K562 (cell line): ENCODE measurements at regions not wholly inside any gene's neighbourhood (a gene's known extent, or its start where the extent isn't known, plus 50 kb on each side); places are given as distances from the start of the nearest gene placed in this dataset.

ENCODE experiments used
- ATAC-seq: fragments of 200-7000 bp; cut with Tn5 transposase; 3 replicates; pipeline ENCODE4 v1.9.1; 2020; ENCODE audit warnings: moderate library complexity
- BruUV-seq: library from RNA; stranded (reverse); fragments of 400-500 nt; replicated peaks from 2 replicates; lab custom pipeline; 2021; lab: Mats Ljungman, UMichigan
- CTCF ChIA-PET: fragments of 300-600 bp; formaldehyde crosslinking; extraction: SDS; loops from one replicate; lab custom pipeline; 2021; ENCODE audit warnings: low intra/inter-chr PET ratio; lab: Yijun Ruan, JAX
- POLR2A ChIA-PET: fragments of 300-600, 350-650 bp; sonication (Branson Sonifier 250); formaldehyde crosslinking; extraction: SDS; loops from one replicate; lab custom pipeline; 2021; ENCODE audit warnings: antibody characterized with exemption, inconsistent platforms; lab: Yijun Ruan, JAX
- DNase-seq, 4 experiments: peaks; one replicate each; pipeline versions ENCODE4 v3.0.0 to v3.0.0-alpha.2; 2011 to 2018; ENCODE audit warnings: low spot score in 3 of 4, mixed read lengths in 3 of 4; ENCODE audit errors: extremely low read depth in 1 of 4
- FAIRE-seq: peaks from 2 replicates; lab custom pipeline; 2011; peaks lifted over from hg19 to GRCh38; lab: Jason Lieb, UNC
- H2AFZ ChIP-seq: 2 replicates; pipeline ENCODE4 v1.6.0; 2011; ENCODE audit warnings: low read depth, low read length, control low read depth, inconsistent platforms
- H3K27ac ChIP-seq: fragments of 200-600 bp; 3 replicates; pipeline ENCODE4 v1.8.0; 2011; ENCODE audit warnings: low read depth, mild to moderate bottlenecking, control low read depth, inconsistent platforms, low read length, moderate library complexity, mixed read lengths; ENCODE audit errors: extremely low read depth
- H3K27me3 ChIP-seq, 2 experiments: fragments of 300-600 bp in 1 of 2; 2 replicates in 1 of 2; 3 replicates in 1 of 2; pipeline versions ENCODE4 v1.6.0 to v1.8.0; 2011; ENCODE audit warnings: inconsistent platforms in 2 of 2, low read length in 2 of 2, mild to moderate bottlenecking in 1 of 2, mixed read lengths in 1 of 2, moderate library complexity in 1 of 2; ENCODE audit not compliant: control insufficient read depth in 2 of 2, insufficient read depth in 2 of 2
- H3K36me3 ChIP-seq: fragments of 300-600 bp; 3 replicates; pipeline ENCODE4 v1.8.0; 2011; ENCODE audit warnings: mild to moderate bottlenecking, low read length, inconsistent platforms; ENCODE audit not compliant: control insufficient read depth, insufficient read depth
- H3K4me1 ChIP-seq, 2 experiments: fragments of 200-600 bp in 1 of 2; replicated peaks in 1 of 2; 2 replicates in 1 of 2; 3 replicates in 1 of 2; pipeline versions ENCODE4 v1.5.1 to v1.8.0; 2011; ENCODE audit warnings: inconsistent platforms in 2 of 2, low read length in 2 of 2, mild to moderate bottlenecking in 1 of 2, mixed read lengths in 1 of 2, moderate library complexity in 1 of 2; ENCODE audit not compliant: control insufficient read depth in 2 of 2, insufficient read depth in 2 of 2
- H3K4me2 ChIP-seq: 2 replicates; pipeline ENCODE4 v1.6.1; 2011; ENCODE audit warnings: low read length, control low read depth, inconsistent platforms, mixed read lengths; ENCODE audit not compliant: insufficient read depth
- H3K4me3 ChIP-seq: fragments of 200-600 bp; sonication (generic), shearing (Covaris generic); 2 replicates; pipeline ENCODE4 v1.5.1; 2016; ENCODE audit warnings: control low read depth, inconsistent platforms
- H3K79me2 ChIP-seq: fragments of 200-600 bp; 3 replicates; pipeline ENCODE4 v1.8.0; 2011; ENCODE audit warnings: low read length, inconsistent platforms; ENCODE audit not compliant: control insufficient read depth, insufficient read depth
- H3K9ac ChIP-seq, 2 experiments: 2 replicates each; pipeline versions ENCODE4 v1.6.0 to v1.6.1; 2011; ENCODE audit warnings: low read depth in 2 of 2, low read length in 2 of 2, control low read depth in 1 of 2, inconsistent platforms in 1 of 2, mild to moderate bottlenecking in 1 of 2, mixed read lengths in 1 of 2; ENCODE audit not compliant: insufficient read depth in 1 of 2
- H3K9me1 ChIP-seq: one replicate; pipeline ENCODE4 v1.6.0; 2011; ENCODE audit warnings: inconsistent platforms, mild to moderate bottlenecking, low read length, moderate library complexity; ENCODE audit not compliant: control insufficient read depth, insufficient read depth
- H3K9me3 ChIP-seq: replicated peaks from 2 replicates; pipeline ENCODE4 v1.5.1; 2011; ENCODE audit warnings: low read depth, low read length, inconsistent platforms; ENCODE audit not compliant: control insufficient read depth, insufficient read depth
- H4K20me1 ChIP-seq: replicated peaks from 2 replicates; pipeline ENCODE4 v1.6.1; 2011; ENCODE audit warnings: low read length, inconsistent platforms, mixed read lengths; ENCODE audit not compliant: control insufficient read depth, insufficient read depth
- CHD4 ChIP-seq: fragments of 200-600 bp; sonication (generic); IDR thresholded peaks from 3 replicates; pipeline ENCODE4 v1.6.1; 2012; ENCODE audit warnings: low read depth, mild to moderate bottlenecking, mixed read lengths, low read length, inconsistent platforms; ENCODE audit not compliant: insufficient read depth, insufficient replicate concordance, poor library complexity, severe bottlenecking
- CREBBP ChIP-seq: IDR thresholded peaks from one replicate; pipeline ENCODE4 v1.6.1; 2012; ENCODE audit warnings: low read depth, mild to moderate bottlenecking, control low read depth, inconsistent platforms, low read length
- CTBP1 ChIP-seq: fragments of 450-650 bp; IDR thresholded peaks from 2 replicates; pipeline ENCODE4 v1.6.1; 2016; ENCODE audit warnings: borderline replicate concordance
- MAFG ChIP-seq: fragments of 450-650 bp; conservative IDR thresholded peaks from 2 replicates; pipeline ENCODE4 v1.6.1; 2016; ENCODE audit warnings: missing genetic modification characterization, missing compliant biosample characterization
- TAF7 ChIP-seq: fragments of 450-650 bp; IDR thresholded peaks from 2 replicates; pipeline ENCODE4 v1.6.1; 2016; ENCODE audit warnings: missing genetic modification characterization, missing compliant biosample characterization
- ZFP30 ChIP-seq: fragments of 250-450 bp; sonication (Bioruptor Pico); IDR thresholded peaks from 2 replicates; pipeline ENCODE4 v1.8.0; 2022; ENCODE audit warnings: moderate library complexity, mild to moderate bottlenecking, inconsistent platforms, borderline replicate concordance
- ZNF274 ChIP-seq: IDR thresholded peaks from 2 replicates; pipeline ENCODE4 v1.6.1; 2011; ENCODE audit warnings: low read depth, mild to moderate bottlenecking, low read length, moderate library complexity, borderline replicate concordance
- ZNF589 ChIP-seq: fragments of 200-800 bp; sonication (Bioruptor generic); IDR thresholded peaks from 2 replicates; pipeline ENCODE4 v1.6.1; 2016; ENCODE audit warnings: low read depth, missing genetic modification characterization, missing compliant biosample characterization
- ZNF696 ChIP-seq: fragments of 250-450 bp; sonication (Bioruptor Pico); conservative IDR thresholded peaks from 2 replicates; pipeline ENCODE4 v1.4.0; 2020; ENCODE audit warnings: mild to moderate bottlenecking, moderate library complexity
- WGBS: fragments of 100-300 bp; shearing (Covaris generic); methylation state at CpG from one replicate; pipeline ENCODE4 v1.1.6; 2016; ENCODE audit warnings: low coverage, mixed read lengths; ENCODE audit not compliant: insufficient coverage; ENCODE audit errors: missing lambda C conversion rate; 5-methylcytosine and 5-hydroxymethylcytosine counted together
- in situ Hi-C: fragments of 300-500 bp; cut with MboI; formaldehyde crosslinking; loops from 4 replicates; pipeline ENCODE4 v1.15.0; 2018; ENCODE audit warnings: inconsistent platforms, mixed read lengths
- intact Hi-C: fragments of 100-400 bp; cut with micrococcal nuclease; formaldehyde crosslinking; loops from 2 replicates; pipeline ENCODE4 v1.14.2; 2022
- TF ChIP-seq, protein P1 (sequence below): fragments of 250-450 bp; sonication (Bioruptor Pico); IDR thresholded peaks from 2 replicates; pipeline ENCODE4 v1.5.0; 2022; ENCODE audit warnings: mild to moderate bottlenecking
- TF ChIP-seq, protein P2 (sequence below), 2 experiments: fragments of 450-650 bp; formaldehyde crosslinking in 1 of 2; IDR thresholded peaks; 2 replicates each; pipeline versions ENCODE4 v1.4.0 to v1.6.1; 2014 to 2020; ENCODE audit warnings: mild to moderate bottlenecking in 2 of 2, borderline replicate concordance in 1 of 2, low read depth in 1 of 2

DNA sequence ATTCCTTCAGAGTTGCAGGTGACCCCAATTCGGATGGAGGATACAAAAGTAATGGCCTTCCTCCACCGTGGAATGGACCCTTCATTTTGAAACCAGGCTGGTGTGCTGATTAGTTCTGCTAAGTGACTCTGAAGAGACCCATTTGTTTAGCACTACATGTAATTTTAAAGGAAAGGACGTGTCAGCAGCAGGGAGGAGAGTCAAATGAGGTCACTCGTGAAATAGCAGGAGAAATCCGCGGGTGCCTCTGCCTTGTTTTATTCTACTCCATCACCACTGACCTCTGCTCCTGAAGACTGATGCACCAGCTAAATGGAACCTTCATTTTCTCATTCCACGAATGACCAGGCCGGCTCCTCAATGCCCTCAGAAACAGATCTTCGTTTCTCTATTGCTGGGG is 589.2 kb downstream of the CDH11 start (continued):
- TF ChIP-seq, protein P1, sequence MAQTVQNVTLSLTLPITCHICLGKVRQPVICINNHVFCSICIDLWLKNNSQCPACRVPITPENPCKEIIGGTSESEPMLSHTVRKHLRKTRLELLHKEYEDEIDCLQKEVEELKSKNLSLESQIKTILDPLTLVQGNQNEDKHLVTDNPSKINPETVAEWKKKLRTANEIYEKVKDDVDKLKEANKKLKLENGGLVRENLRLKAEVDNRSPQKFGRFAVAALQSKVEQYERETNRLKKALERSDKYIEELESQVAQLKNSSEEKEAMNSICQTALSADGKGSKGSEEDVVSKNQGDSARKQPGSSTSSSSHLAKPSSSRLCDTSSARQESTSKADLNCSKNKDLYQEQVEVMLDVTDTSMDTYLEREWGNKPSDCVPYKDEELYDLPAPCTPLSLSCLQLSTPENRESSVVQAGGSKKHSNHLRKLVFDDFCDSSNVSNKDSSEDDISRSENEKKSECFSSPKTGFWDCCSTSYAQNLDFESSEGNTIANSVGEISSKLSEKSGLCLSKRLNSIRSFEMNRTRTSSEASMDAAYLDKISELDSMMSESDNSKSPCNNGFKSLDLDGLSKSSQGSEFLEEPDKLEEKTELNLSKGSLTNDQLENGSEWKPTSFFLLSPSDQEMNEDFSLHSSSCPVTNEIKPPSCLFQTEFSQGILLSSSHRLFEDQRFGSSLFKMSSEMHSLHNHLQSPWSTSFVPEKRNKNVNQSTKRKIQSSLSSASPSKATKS (CRISPR knock-in tag): no peak
- TF ChIP-seq, all 486 proteins: peak for 0

DNA sequence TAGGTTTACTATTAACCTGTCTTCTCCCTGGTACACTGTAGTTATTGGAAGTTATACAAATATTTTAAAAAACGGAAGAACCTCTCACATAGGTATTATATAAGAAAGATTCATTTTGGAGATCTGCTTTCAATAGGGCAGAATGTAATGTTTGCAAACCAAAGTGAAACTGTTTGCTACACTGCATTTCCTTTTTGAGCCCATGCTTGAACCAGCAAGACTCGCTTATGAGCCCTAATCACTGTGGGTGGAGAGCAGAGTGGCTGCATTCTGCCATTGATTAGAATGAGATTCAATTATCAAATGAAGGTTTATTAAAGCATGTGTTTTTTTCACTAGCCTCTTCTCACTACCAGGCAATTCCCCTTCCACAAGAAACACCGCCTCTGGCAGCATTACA is 589.7 kb downstream of the CDH11 start:
- in situ Hi-C loops: no loop called here
- ATAC-seq: no peak
- TF ChIP-seq ZFP30 (no peak), MAFG (no peak), ZNF696 (CRISPR knock-in tag) (no peak), ZNF589 (CRISPR knock-in tag) (no peak), CREBBP (no peak), ZNF274 (no peak), TAF7 (tag) (no peak), CHD4 (no peak), CTBP1 (no peak)
- TF ChIP-seq, protein P2, sequence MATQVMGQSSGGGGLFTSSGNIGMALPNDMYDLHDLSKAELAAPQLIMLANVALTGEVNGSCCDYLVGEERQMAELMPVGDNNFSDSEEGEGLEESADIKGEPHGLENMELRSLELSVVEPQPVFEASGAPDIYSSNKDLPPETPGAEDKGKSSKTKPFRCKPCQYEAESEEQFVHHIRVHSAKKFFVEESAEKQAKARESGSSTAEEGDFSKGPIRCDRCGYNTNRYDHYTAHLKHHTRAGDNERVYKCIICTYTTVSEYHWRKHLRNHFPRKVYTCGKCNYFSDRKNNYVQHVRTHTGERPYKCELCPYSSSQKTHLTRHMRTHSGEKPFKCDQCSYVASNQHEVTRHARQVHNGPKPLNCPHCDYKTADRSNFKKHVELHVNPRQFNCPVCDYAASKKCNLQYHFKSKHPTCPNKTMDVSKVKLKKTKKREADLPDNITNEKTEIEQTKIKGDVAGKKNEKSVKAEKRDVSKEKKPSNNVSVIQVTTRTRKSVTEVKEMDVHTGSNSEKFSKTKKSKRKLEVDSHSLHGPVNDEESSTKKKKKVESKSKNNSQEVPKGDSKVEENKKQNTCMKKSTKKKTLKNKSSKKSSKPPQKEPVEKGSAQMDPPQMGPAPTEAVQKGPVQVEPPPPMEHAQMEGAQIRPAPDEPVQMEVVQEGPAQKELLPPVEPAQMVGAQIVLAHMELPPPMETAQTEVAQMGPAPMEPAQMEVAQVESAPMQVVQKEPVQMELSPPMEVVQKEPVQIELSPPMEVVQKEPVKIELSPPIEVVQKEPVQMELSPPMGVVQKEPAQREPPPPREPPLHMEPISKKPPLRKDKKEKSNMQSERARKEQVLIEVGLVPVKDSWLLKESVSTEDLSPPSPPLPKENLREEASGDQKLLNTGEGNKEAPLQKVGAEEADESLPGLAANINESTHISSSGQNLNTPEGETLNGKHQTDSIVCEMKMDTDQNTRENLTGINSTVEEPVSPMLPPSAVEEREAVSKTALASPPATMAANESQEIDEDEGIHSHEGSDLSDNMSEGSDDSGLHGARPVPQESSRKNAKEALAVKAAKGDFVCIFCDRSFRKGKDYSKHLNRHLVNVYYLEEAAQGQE (IDR thresholded peaks at IDR 0.05; ENCODE audit: borderline replicate concordance): no peak
- TF ChIP-seq, protein P2 (CRISPR knock-in tag; IDR thresholded peaks at IDR 0.05; ENCODE audit: low read depth): no peak

More for the DNA sequence above, 589.7 kb downstream of the CDH11 start:
- Histone ChIP-seq H3K27me3 (no peaks in the 10 kb centered on the region), H3K9ac (no peak overlapping the region), H3K4me3 (no peak overlapping the region), H3K79me2 (no peaks in the 10 kb centered on the region), H4K20me1 (no peaks in the 10 kb centered on the region), H2AFZ (no peak overlapping the region), H3K4me1 (no peaks in the 10 kb centered on the region), H3K36me3 (no peaks in the 10 kb centered on the region), H3K4me2 (no peak overlapping the region), H3K27ac (no peak overlapping the region), H3K9me3 (0 out of 2 replicates have a peak, but pooled peaks cover 1% of the 10 kb centered on the region), H3K9me1 (no peaks in the 10 kb centered on the region)
- intact Hi-C loops: no loop called here
- DNase-seq: no peak
- ChIA-PET POLR2A (no interaction called here), CTCF (no interaction called here)
- 0% methylated on average over 3 of the region's 3 CpGs for WGBS
- no TSS peak for BruUV-seq
- FAIRE-seq: no peak
